ENCODE measurements at regions not wholly inside any gene's neighbourhood (a gene's known extent, or its start where the extent isn't known, plus 50 kb on each side); places are given as distances from the start of the nearest gene placed in this dataset.

GRCh38 chr2:60383401-60384143, 169.9 kb downstream of the BCL11A start:
- TF ChIP-seq CTCF (conservative IDR thresholded peaks at IDR 0.05; ENCODE audit: low read depth, low read length) = no peak
- H3K4me3 ChIP-seq (ENCODE audit: low read length) = no peak overlapping the region
- DNase-seq (ENCODE audit: low read depth) = no peak

GRCh38 chr2:60380411-60380810, 173.0 kb downstream of the BCL11A start:
- no peak for TF ChIP-seq CTCF (conservative IDR thresholded peaks at IDR 0.05; ENCODE audit: low read depth, low read length)
- no peak overlapping the region for H3K4me3 ChIP-seq (ENCODE audit: low read length)
- DNase-seq (ENCODE audit: low read depth) = no peak

- TF ChIP-seq CTCF (conservative IDR thresholded peaks at IDR 0.05; ENCODE audit: low read depth, low read length) = no peak
- no peak overlapping the region for H3K4me3 ChIP-seq (ENCODE audit: low read length)
- DNase-seq (ENCODE audit: low read depth) = no peak
These were observed 173.8 kb downstream of the BCL11A start for GRCh38 chr2:60379684-60380083.

- DNase-seq (ENCODE audit: low read depth) = no peak
- no peak for TF ChIP-seq CTCF (conservative IDR thresholded peaks at IDR 0.05; ENCODE audit: low read depth, low read length)
- no peak overlapping the region for H3K4me3 ChIP-seq (ENCODE audit: low read length)
These were observed 174.2 kb downstream of the BCL11A start for GRCh38 chr2:60379216-60379615.

GRCh38 chr2:60377825-60378224, 175.6 kb downstream of the BCL11A start:
- H3K4me3 ChIP-seq (ENCODE audit: low read length) = no peak overlapping the region
- DNase-seq (ENCODE audit: low read depth) = no peak
- TF ChIP-seq CTCF (conservative IDR thresholded peaks at IDR 0.05; ENCODE audit: low read depth, low read length) = no peak

- TF ChIP-seq CTCF (conservative IDR thresholded peaks at IDR 0.05; ENCODE audit: low read depth, low read length) = no peak
- no peak overlapping the region for H3K4me3 ChIP-seq (ENCODE audit: low read length)
- DNase-seq (ENCODE audit: low read depth) = no peak
These were observed 177.2 kb downstream of the BCL11A start for GRCh38 chr2:60376252-60376651.

GRCh38 chr2:60371681-60372080, 181.8 kb downstream of the BCL11A start:
- DNase-seq (ENCODE audit: low read depth) = no peak
- TF ChIP-seq CTCF (conservative IDR thresholded peaks at IDR 0.05; ENCODE audit: low read depth, low read length) = no peak
- no peak overlapping the region for H3K4me3 ChIP-seq (ENCODE audit: low read length)

Measured in retinal pigment epithelial cell (primary cell).